ENCODE measurements at regions not wholly inside any gene's neighbourhood (a gene's known extent, or its start where the extent isn't known, plus 50 kb on each side); places are given as distances from the start of the nearest gene placed in this dataset.

DNA sequence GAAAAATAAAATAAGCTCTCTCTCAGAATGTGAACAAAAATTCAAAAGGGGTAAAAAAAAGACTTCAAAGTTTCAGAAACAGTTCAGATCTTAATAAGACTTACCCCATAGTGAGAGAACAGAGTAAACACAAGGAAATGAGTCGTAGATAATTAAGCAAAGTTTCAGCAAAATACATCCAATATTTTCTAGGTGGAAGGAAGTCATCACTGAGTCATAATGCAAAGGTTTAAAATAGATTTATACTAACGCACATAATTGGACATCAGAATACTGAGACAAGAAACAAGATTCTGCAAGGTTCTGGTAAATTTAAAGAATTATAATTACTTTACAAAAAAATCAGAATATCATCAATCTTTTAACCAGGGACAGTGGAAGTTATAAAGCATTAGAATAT is 1370.7 kb upstream of the ATXN8OS start:
- CTCF ChIA-PET (ENCODE audit: low intra/inter-chr PET ratio), result no interaction called here
- no peak for FAIRE-seq
- no peak overlapping the region for H2AFZ ChIP-seq (ENCODE audit: low read depth, low read length)

More for the DNA sequence above, 1370.7 kb upstream of the ATXN8OS start:
- ATAC-seq (no peak), DNase-seq (ENCODE audit: extremely low read depth in 1 of 4, low spot score in 3 of 4) (no peak)
- 6% methylated on average over 2 of the region's 2 CpGs for WGBS (ENCODE audit: insufficient coverage, low coverage, missing lambda C conversion rate)
- POLR2A ChIA-PET, result no interaction called here
- H3K27me3 ChIP-seq (ENCODE audit: control insufficient read depth in 2 of 2, insufficient read depth in 2 of 2, low read length in 2 of 2), result no peaks in the 10 kb centered on the region
- H3K4me1 ChIP-seq (replicated peaks in 1 of 2; ENCODE audit: control insufficient read depth in 2 of 2, insufficient read depth in 2 of 2, low read length in 2 of 2), result no peaks in the 10 kb centered on the region
- H3K9me1 ChIP-seq (ENCODE audit: control insufficient read depth, insufficient read depth, low read length), result no peaks in the 10 kb centered on the region
- no peaks in the 10 kb centered on the region for H3K9me3 ChIP-seq (replicated peaks; ENCODE audit: control insufficient read depth, insufficient read depth, low read depth, low read length)
- no peaks in the 10 kb centered on the region for H4K20me1 ChIP-seq (replicated peaks; ENCODE audit: control insufficient read depth, insufficient read depth, low read length)
- H3K36me3 ChIP-seq (ENCODE audit: control insufficient read depth, insufficient read depth, low read length), result no peaks in the 10 kb centered on the region
- intact Hi-C loops (cut with micrococcal nuclease) (no loop called here), in situ Hi-C loops (cut with MboI) (no loop called here)
- no peaks in the 10 kb centered on the region for H3K79me2 ChIP-seq (ENCODE audit: control insufficient read depth, insufficient read depth, low read length)
- no TSS peak for BruUV-seq (replicated peaks)
- H3K4me3 ChIP-seq, result no peak overlapping the region
- no peak overlapping the region for H3K4me2 ChIP-seq (ENCODE audit: insufficient read depth, low read length)
- no peak overlapping the region for H3K9ac ChIP-seq (ENCODE audit: insufficient read depth in 1 of 2, low read depth in 2 of 2, low read length in 2 of 2)
- no peak overlapping the region for H3K27ac ChIP-seq (ENCODE audit: extremely low read depth, low read depth, low read length)
- TF ChIP-seq PYGO2 (tag; IDR thresholded peaks at IDR 0.05), result no peak
- TF ChIP-seq, protein P1, sequence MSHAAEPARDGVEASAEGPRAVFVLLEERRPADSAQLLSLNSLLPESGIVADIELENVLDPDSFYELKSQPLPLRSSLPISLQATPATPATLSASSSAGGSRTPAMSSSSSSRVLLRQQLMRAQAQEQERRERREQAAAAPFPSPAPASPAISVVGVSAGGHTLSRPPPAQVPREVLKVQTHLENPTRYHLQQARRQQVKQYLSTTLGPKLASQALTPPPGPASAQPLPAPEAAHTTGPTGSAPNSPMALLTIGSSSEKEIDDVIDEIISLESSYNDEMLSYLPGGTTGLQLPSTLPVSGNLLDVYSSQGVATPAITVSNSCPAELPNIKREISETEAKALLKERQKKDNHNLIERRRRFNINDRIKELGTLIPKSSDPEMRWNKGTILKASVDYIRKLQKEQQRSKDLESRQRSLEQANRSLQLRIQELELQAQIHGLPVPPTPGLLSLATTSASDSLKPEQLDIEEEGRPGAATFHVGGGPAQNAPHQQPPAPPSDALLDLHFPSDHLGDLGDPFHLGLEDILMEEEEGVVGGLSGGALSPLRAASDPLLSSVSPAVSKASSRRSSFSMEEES (CRISPR knock-in tag; IDR thresholded peaks at IDR 0.05), result no peak
- TF ChIP-seq HEY1 (CRISPR knock-in tag; IDR thresholded peaks at IDR 0.05; ENCODE audit: borderline replicate concordance), result no peak
- TF ChIP-seq BRD9 (IDR thresholded peaks at IDR 0.05; ENCODE audit: low read depth, partially characterized antibody), result no peak
- no peak for TF ChIP-seq SPI1 (IDR thresholded peaks at IDR 0.05; ENCODE audit: borderline replicate concordance, low read depth, low read length)
- TF ChIP-seq ZNF644 (tag; IDR thresholded peaks at IDR 0.05; ENCODE audit: low read depth), result no peak
- TF ChIP-seq TCF7L2 (IDR thresholded peaks at IDR 0.05; ENCODE audit: low read depth, low read length), result no peak
- TF ChIP-seq PPARD (CRISPR knock-in tag; IDR thresholded peaks at IDR 0.05), result no peak
- no peak for TF ChIP-seq MTA2 (IDR thresholded peaks at IDR 0.05; ENCODE audit: low read depth)
- no peak for TF ChIP-seq STAT5A (IDR thresholded peaks at IDR 0.05; ENCODE audit: borderline replicate concordance, low read length)
- no peak for TF ChIP-seq KDM2B (CRISPR knock-in tag; IDR thresholded peaks at IDR 0.05)

All from K562 (cell line).